ENCODE measurements at regions not wholly inside any gene's neighbourhood (a gene's known extent, or its start where the extent isn't known, plus 50 kb on each side); places are given as distances from the start of the nearest gene placed in this dataset.

GRCh38 chr18:68148863-68149262 lies 566.0 kb downstream of the TMX3 start:
- intact Hi-C loops (cut with micrococcal nuclease) = no loop called here

DNA sequence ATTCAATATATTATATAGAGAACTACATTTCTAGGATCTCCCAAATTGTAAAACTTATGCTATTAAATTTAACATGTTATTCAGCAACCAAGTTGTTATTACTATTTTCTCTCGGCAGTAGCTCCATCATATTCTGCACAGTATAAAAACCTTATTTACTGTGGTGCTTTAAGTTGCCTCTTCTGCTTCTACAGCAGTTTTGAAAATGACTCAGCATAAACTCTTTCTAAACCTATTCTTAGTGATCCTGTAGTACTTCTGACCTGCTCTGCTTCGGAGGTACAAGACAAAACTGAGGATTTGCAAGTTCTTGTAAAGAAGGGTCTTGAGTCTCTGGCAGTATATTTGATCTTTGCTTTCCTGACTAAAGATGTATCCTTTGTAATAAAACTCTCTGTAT lies 567.2 kb downstream of the TMX3 start:
- intact Hi-C loops (cut with micrococcal nuclease) = no loop called here

DNA sequence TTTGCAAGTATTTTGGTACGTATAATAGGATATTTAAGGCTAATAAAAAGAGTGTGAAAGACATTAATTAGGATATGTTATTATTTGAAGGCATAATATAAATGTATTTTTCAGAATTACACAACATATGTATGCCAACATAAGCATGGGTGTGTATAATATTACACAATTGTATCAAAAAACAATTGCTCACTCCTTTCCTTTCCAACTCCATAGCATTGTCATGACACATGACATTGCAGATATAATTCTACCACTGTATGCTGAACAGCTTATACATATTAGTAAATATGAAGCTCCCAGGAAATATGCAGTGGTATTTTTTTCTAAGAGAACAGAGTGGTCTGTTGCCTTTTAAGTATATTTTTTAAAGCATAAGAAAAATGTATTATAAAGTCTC lies 593.1 kb downstream of the TMX3 start:
- intact Hi-C loops (cut with micrococcal nuclease) = no loop called here

- intact Hi-C loops (cut with micrococcal nuclease) = no loop called here
Observed at GRCh38 chr18:68121308-68121707, 593.6 kb downstream of the TMX3 start.

GRCh38 chr18:68114989-68115388 lies 598.5 kb upstream of the DSEL start:
- intact Hi-C loops (cut with micrococcal nuclease) = no loop called here

- intact Hi-C loops (cut with micrococcal nuclease) = no loop called here
Observed at GRCh38 chr18:68104036-68104435, 587.5 kb upstream of the DSEL start.

DNA sequence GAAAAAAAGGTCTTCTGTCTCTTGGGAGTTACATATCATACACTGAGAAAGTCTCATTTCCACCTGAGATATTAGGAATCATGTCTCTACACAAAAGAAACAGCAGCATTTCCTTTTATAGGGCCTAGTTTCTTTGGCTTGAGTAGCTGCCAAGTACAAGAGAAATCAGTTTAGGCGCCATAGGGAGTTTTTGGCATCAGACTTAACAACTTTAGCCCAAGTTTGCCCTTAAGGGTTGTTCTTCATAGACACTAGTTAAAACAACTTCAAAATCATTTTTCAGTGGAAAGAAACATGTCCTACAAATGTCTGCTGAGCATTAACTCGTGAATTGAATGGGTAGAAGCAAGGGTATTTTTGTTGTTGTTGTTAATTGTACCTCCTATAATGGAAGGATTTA lies 587.0 kb upstream of the DSEL start:
- intact Hi-C loops (cut with micrococcal nuclease) = no loop called here

DNA sequence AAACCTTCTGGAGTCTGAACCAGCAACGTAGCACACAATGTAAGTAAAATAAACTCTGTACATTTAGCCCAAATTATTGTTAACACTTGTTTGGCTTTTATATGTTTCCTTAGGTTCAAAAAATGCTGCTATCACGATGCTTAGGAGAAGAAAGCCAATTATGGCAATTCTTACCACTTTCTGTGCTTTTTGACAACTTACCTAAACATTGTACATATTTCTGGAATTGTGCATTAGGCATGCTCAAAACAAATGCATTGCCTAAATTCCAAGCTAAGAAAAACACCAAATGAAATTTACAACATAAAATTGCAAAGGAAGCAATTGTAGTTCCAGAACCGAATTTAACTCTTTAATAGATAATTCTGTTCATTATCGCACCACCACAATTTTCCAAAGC lies 585.6 kb upstream of the DSEL start:
- intact Hi-C loops (cut with micrococcal nuclease) = no loop called here

- intact Hi-C loops (cut with micrococcal nuclease) = no loop called here
Observed at GRCh38 chr18:68098655-68099054, 582.1 kb upstream of the DSEL start.

DNA sequence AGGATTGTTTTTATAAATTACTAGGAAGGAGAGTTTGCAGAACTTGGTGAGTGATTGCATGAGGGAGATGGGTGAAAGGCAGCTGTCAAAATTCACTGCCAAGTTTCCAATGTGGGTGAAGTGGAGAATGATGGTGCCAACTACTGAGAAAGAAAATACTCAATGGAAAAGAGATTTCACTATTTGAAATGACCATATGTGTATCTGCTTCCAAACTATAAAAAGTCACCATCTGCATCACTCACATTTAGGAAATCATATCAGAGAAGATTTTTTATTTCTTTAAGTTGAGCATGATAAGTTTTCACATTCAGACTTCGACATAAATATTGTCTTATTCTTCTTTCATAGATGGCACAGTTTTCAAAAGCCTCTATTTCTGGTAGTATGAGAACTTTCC lies 570.0 kb upstream of the DSEL start:
- intact Hi-C loops (cut with micrococcal nuclease) = no loop called here

DNA sequence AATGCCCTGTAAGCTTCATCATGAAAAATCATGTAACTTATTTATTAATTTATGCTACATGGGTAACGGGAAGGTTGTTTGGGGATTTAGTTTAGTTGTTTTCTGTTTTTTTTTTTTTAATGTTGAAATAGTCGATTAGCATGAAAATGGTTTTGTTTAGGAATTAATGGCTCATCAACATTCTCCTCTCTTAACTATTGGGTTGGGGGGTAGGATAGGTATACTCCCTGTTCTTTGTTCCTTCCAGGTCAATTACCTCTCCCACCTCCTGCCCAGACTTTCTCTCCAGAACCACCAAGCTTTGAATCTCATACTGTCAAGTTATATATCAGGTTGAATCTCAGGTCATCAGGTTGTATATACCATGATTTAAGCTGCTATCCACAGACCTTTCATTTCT lies 568.7 kb upstream of the DSEL start:
- intact Hi-C loops (cut with micrococcal nuclease) = no loop called here

GRCh38 chr18:68083776-68084175 lies 567.3 kb upstream of the DSEL start:
- intact Hi-C loops (cut with micrococcal nuclease) = no loop called here

DNA sequence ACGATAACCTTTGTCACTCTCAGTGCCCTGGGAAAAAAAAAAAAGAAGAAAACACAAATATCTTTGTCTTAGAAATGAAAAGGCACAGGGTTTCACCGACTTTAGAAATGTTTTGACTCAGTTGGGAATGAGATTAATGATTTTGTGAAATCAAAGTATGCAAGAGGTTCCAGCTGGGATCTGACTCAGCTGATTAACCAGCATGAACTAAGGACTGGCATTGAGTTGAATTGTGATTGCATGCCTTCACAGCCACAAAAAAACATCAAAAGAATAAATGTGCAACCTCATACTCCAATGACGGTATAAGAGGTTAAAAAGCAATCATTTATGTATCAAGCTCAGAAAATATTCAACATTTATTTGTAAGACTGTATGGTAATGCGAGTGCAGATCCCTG lies 566.6 kb upstream of the DSEL start:
- intact Hi-C loops (cut with micrococcal nuclease) = no loop called here

DNA sequence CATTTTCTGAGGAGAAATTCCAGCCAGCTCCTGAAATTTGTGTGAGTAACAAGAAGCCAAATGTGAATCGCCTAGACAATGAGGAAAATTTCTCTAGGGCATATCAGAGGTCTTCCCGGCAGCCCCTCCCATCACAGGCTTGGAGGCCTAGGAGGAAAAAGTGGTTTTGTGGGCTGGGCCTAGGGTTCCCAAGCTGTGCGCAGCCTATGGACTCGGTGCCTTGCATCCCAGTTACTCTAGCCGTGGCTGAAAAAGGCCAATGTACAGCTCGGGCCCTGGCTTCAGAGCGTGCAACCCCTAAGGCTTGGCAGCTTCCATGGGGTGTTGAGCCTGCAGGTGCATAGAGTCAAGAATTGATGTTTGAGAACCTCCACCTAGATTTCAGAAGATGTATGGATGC lies 556.2 kb upstream of the DSEL start:
- intact Hi-C loops (cut with micrococcal nuclease) = no loop called here

GRCh38 chr18:68060871-68061270 lies 544.4 kb upstream of the DSEL start:
- intact Hi-C loops (cut with micrococcal nuclease) = no loop called here

DNA sequence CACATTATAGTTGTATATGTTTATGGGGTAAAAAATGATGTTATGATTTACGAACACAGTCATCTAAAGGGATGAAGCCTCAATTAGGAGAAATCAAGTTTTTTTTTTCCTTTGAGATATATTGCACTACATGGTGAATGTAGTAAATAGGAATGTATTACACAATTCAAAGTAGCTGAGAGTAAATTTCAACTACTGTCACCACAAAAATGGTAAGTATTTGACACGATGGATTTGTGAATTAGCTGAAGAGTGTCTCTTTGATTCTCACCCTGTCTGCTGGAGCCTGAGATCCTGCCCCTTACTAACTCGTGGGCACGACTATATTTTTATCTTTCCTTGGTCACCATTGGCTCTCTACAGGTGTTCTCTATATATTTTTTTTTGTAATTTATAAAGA lies 540.4 kb upstream of the DSEL start:
- intact Hi-C loops (cut with micrococcal nuclease) = no loop called here

- intact Hi-C loops (cut with micrococcal nuclease) = no loop called here
Observed at GRCh38 chr18:68054669-68055068, 538.1 kb upstream of the DSEL start.

DNA sequence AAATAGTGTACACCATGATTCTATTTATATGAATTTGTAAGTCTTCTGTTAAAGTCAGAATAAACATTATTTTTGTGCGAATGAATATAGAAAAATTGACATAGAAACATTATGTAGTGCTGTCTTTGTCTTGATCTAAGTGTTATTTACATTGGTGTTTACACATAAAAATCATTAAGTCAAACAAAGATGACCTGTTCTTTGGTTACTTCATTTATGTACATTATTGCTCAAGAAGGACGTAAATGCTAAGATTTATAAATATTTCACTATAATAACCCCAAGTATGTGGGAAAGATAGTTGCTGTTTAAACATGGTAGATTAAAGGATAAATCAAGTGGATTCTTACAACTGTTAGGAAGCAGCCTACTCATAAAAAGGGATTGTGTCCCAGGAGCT lies 536.8 kb upstream of the DSEL start:
- intact Hi-C loops (cut with micrococcal nuclease) = no loop called here

- intact Hi-C loops (cut with micrococcal nuclease) = no loop called here
Observed at GRCh38 chr18:68041327-68041726, 524.8 kb upstream of the DSEL start.

GRCh38 chr18:68040198-68040597 lies 523.7 kb upstream of the DSEL start:
- intact Hi-C loops (cut with micrococcal nuclease) = no loop called here

DNA sequence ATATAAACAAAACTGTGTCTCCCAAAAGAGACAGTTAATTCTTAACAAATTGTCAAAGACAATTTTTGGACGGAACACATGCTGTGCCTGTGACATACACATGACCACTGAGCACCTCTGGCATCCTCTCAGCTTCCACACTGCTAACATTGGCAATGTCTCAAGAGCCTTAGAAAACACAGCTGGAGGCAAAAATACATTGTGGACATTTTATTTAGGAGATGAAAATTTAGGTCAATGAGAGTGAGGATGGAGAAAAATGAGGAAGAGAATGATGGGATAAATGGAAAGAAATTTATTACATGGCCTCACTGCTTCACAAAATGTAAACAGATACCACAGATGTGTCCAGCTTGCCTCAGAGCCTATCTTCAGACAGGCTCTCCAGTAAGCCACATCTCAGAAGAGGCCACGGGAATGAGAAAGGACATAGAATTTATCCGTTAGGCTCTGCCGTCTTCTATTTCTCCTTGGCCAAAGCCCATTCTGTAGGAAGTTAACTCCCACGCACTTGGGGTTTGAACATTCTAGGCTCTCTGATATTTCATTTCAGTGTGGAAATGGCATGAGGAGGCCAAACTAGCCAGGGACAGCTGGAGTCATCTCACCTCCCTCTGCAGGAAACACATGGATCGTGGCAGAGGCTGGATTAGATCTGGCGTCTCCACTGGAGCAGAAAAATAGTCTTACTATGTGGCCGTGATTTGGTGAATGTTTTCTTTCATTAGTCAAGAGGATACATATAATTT lies 519.4 kb upstream of the DSEL start:
- intact Hi-C loops (cut with micrococcal nuclease) = no loop called here

DNA sequence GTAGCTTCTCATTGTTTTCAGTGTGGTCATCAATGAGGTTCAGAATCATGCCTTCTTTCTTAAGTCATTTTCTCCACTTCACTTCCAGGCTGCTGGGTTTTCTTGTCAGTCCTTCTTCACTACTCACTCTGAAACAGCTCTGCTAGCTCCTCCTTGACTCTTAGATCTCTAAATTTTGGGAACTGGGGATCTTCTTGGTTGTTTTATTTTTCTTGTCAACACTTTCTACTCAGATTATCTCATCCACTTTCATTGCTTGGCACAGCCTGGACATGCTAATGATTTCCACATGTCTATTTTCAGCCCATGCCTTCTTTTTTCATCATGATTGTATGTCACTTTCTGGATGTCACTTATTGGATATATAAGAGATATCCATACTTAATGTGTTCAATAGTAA lies 517.8 kb upstream of the DSEL start:
- intact Hi-C loops (cut with micrococcal nuclease) = no loop called here

- intact Hi-C loops (cut with micrococcal nuclease) = no loop called here
Observed at GRCh38 chr18:68033466-68033865, 516.9 kb upstream of the DSEL start.

GRCh38 chr18:68024716-68025115 lies 508.2 kb upstream of the DSEL start:
- intact Hi-C loops (cut with micrococcal nuclease) = no loop called here
